ENCODE measurements at regions not wholly inside any gene's neighbourhood (a gene's known extent, or its start where the extent isn't known, plus 50 kb on each side); places are given as distances from the start of the nearest gene placed in this dataset.

DNA sequence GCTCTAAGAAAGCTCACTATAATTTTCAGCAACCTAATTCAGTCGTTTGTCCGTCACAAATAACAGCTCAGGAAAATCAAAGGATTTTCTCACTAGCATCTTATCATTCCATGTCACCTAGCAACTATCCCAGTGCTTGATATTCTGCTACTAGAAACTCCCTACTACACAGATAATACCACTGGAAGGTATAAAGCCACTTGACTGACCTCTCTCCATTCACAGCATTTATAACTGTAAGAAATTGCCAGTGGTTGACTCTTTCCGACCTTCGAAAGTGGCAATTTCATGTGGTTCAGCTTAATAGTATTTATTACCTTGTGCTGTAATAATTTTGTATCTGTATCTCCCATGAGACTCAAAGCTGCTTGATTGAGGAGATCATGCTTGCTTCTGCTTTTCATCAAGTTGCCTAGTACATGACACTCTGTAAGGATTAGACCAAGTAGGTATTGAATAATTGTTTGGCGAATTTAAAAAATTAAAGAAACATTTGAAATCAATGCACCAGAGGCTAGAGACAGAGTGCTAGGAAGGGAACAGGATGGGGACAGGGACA, 79.6 kb upstream of the TACR1 start:
- H3K9me3 ChIP-seq (ENCODE audit: control insufficient read depth, insufficient read depth, low read depth, low read length), result no peaks in the 10 kb centered on the region
- no peak overlapping the region for H3K27ac ChIP-seq (ENCODE audit: low read depth, low read length)
- H3K36me3 ChIP-seq (ENCODE audit: control insufficient read depth, insufficient read depth, low read length), result no peaks in the 10 kb centered on the region
- H3K4me3 ChIP-seq (ENCODE audit: low read depth, low read length), result no peak overlapping the region
- no peak overlapping the region for H3K9ac ChIP-seq (ENCODE audit: low read length)
- peaks cover 29% of the 10 kb centered on the region for H3K4me1 ChIP-seq (ENCODE audit: control insufficient read depth, insufficient read depth, low read length)
- no peaks in the 10 kb centered on the region for H3K27me3 ChIP-seq (ENCODE audit: control insufficient read depth, insufficient read depth, low read length)

DNA sequence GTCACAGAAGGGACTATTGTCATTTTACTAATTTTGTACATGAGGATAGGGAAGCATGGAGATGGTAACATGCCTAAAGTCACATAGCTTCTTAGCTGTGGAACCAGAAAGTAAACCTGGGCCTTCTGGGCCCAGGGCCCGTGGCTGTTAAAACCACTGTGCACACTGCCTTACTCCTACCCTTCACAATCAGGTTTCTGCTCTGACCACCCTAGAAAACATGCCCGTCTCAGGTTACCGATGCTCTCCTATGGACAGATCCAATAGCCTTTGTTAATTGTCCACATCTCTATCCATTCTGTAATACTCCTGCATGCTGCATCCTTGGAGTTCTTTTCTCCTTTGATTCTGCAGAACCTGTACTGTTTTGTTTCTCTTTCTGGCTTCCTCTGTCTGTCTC, 79.0 kb upstream of the TACR1 start:
- H3K27me3 ChIP-seq (ENCODE audit: control insufficient read depth, insufficient read depth, low read length), result no peaks in the 10 kb centered on the region
- H3K27ac ChIP-seq (ENCODE audit: low read depth, low read length), result no peak overlapping the region
- no peak overlapping the region for H3K4me3 ChIP-seq (ENCODE audit: low read depth, low read length)
- H3K36me3 ChIP-seq (ENCODE audit: control insufficient read depth, insufficient read depth, low read length), result no peaks in the 10 kb centered on the region
- no peaks in the 10 kb centered on the region for H3K9me3 ChIP-seq (ENCODE audit: control insufficient read depth, insufficient read depth, low read depth, low read length)
- peaks cover 29% of the 10 kb centered on the region for H3K4me1 ChIP-seq (ENCODE audit: control insufficient read depth, insufficient read depth, low read length)
- no peak overlapping the region for H3K9ac ChIP-seq (ENCODE audit: low read length)

DNA sequence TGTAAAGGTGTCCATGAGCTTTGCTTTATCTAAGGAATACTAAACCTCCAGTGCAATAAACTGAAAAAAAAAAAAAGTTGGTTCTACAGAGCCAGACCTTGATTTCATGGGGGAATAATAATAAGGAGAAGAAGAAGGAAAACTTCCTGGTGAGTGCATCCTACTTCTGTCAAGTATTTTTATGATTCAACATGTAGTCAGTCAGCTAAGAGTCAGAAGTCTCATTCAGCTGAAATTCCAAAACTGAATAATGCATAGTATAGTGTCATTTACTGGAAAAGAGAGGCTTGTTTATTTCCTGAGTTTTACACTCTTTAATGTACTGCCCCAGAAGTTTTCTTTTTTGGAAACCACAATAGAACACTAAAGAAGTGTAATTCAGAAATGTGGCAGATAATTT, 77.8 kb upstream of the TACR1 start:
- H3K27ac ChIP-seq (ENCODE audit: low read depth, low read length), result no peak overlapping the region
- no peak overlapping the region for H3K4me3 ChIP-seq (ENCODE audit: low read depth, low read length)
- no peak overlapping the region for H3K9ac ChIP-seq (ENCODE audit: low read length)
- H3K27me3 ChIP-seq (ENCODE audit: control insufficient read depth, insufficient read depth, low read length), result no peaks in the 10 kb centered on the region
- H3K4me1 ChIP-seq (ENCODE audit: control insufficient read depth, insufficient read depth, low read length), result peaks cover 29% of the 10 kb centered on the region
- no peaks in the 10 kb centered on the region for H3K36me3 ChIP-seq (ENCODE audit: control insufficient read depth, insufficient read depth, low read length)
- no peaks in the 10 kb centered on the region for H3K9me3 ChIP-seq (ENCODE audit: control insufficient read depth, insufficient read depth, low read depth, low read length)

DNA sequence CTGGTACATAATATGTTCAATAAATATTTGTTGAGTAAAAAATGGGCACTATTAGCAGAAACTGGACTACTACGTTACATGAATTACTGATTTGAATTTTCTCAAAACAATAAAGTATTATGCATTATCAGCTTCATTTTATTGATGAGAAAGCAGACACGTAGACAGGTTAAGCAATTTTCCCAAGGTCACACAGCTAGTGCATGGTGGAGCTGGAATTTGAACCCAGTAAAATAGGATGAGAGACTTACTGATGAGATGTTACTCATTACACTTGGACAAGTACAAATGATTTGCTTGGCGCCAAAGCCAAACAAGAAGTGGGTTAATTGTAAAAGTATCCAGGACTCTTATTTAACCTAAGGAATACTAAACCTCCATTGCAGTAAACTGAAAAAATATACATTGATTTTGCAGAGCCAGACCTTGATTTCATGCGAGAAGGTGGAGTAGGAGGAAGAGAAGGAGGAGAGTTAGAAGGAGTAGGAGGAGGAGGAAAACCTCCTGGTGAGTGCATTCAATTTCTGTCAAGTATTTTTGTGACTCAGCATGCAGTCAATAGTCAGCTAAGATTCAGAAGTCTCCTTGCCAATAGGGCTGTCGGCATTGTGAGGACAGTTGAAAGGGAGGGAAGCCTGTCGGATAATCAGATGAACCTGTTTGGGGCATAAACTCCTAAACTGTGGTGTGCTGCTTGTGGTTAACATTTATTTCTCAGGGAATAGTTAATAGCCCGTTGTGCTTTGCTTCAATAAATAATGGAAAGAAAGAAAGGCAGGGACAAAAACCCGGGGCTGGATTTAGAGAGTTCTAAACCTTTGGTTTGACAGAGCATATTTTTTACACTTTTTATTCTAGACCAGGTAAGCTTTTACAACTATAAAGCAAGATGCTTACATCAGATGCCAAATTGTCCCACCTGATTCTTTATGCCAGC, 77.0 kb upstream of the TACR1 start:
- no peak overlapping the region for H3K9ac ChIP-seq (ENCODE audit: low read length)
- no peak overlapping the region for H3K27ac ChIP-seq (ENCODE audit: low read depth, low read length)
- H3K4me1 ChIP-seq (ENCODE audit: control insufficient read depth, insufficient read depth, low read length), result peaks cover 29% of the 10 kb centered on the region
- no peaks in the 10 kb centered on the region for H3K27me3 ChIP-seq (ENCODE audit: control insufficient read depth, insufficient read depth, low read length)
- no peak overlapping the region for H3K4me3 ChIP-seq (ENCODE audit: low read depth, low read length)
- no peaks in the 10 kb centered on the region for H3K9me3 ChIP-seq (ENCODE audit: control insufficient read depth, insufficient read depth, low read depth, low read length)
- no peaks in the 10 kb centered on the region for H3K36me3 ChIP-seq (ENCODE audit: control insufficient read depth, insufficient read depth, low read length)

DNA sequence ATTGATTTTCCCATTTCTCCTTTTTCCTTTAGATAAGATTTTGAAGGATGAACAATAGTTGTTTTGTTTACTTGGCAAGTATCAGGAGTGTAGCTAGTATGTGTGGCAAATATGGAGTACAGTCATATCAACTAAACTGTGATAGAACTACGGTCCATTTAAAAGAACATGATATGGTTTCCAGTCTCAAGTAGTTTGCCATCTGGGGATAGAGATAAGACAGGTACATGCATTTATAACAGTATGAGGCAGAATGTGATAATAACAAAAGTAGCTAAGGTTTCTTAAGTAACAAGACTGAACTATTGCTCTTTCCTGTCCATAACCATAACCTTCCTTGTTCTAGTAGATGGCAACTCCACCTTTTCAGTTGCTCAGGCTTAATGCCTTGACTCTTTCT, 75.6 kb upstream of the TACR1 start:
- no peak overlapping the region for H3K4me3 ChIP-seq (ENCODE audit: low read depth, low read length)
- H3K36me3 ChIP-seq (ENCODE audit: control insufficient read depth, insufficient read depth, low read length), result no peaks in the 10 kb centered on the region
- H3K27ac ChIP-seq (ENCODE audit: low read depth, low read length), result no peak overlapping the region
- no peaks in the 10 kb centered on the region for H3K27me3 ChIP-seq (ENCODE audit: control insufficient read depth, insufficient read depth, low read length)
- H3K9ac ChIP-seq (ENCODE audit: low read length), result no peak overlapping the region
- peaks cover 29% of the 10 kb centered on the region for H3K4me1 ChIP-seq (ENCODE audit: control insufficient read depth, insufficient read depth, low read length)
- H3K9me3 ChIP-seq (ENCODE audit: control insufficient read depth, insufficient read depth, low read depth, low read length), result no peaks in the 10 kb centered on the region

DNA sequence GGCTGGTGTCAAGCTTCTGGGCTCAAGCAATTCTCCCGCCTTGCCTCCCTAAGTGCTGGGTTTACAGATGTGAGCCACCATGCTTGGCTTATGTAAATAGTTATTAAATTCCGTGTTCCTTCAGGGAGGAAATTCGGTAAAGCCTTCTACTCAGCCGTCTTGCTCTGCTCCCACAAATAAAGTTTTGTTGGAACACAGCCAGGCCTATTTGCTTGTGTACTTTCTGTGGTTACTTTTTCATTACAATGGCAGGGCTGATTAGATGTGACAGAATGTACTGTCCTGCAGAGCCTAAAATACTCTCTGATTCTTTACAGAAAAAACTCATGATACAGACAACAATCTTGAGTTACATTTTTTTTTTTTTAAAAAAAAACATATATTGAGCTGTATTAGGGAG, 68.8 kb upstream of the TACR1 start:
- Histone ChIP-seq H3K36me3 (ENCODE audit: control insufficient read depth, insufficient read depth, low read length) (no peaks in the 10 kb centered on the region), H3K9me3 (ENCODE audit: control insufficient read depth, insufficient read depth, low read depth, low read length) (no peaks in the 10 kb centered on the region), H3K4me3 (ENCODE audit: low read depth, low read length) (no peak overlapping the region), H3K4me1 (ENCODE audit: control insufficient read depth, insufficient read depth, low read length) (no peaks in the 10 kb centered on the region), H3K27me3 (ENCODE audit: control insufficient read depth, insufficient read depth, low read length) (no peaks in the 10 kb centered on the region), H3K27ac (ENCODE audit: low read depth, low read length) (no peak overlapping the region), H3K9ac (ENCODE audit: low read length) (no peak overlapping the region)

DNA sequence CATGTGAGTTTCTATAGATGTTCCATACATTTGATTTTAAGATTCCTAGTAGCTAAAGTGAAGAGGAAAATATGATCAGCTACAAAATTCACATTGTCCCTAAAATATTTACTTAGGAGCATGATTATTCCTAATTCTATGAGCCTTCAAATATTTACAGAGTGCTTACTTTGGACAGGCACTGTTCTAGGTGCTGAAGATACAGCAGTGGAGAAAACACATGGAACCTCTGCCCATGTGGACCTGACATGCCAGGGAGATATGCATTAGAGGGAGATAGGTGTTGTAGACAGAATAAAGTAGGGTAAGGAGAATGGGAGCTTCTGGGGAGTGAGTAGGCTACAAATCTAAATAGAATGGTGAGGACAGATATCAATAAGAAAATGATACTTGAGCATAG, 62.6 kb upstream of the TACR1 start:
- no peak overlapping the region for H3K4me3 ChIP-seq (ENCODE audit: low read depth, low read length)
- H3K27ac ChIP-seq (ENCODE audit: low read depth, low read length), result no peak overlapping the region
- H3K27me3 ChIP-seq (ENCODE audit: control insufficient read depth, insufficient read depth, low read length), result no peaks in the 10 kb centered on the region
- no peaks in the 10 kb centered on the region for H3K4me1 ChIP-seq (ENCODE audit: control insufficient read depth, insufficient read depth, low read length)
- H3K36me3 ChIP-seq (ENCODE audit: control insufficient read depth, insufficient read depth, low read length), result no peaks in the 10 kb centered on the region
- peaks cover 24% of the 10 kb centered on the region; the same call in 1 of the 2 replicates for H3K9me3 ChIP-seq (ENCODE audit: control insufficient read depth, insufficient read depth, low read depth, low read length)
- no peak overlapping the region for H3K9ac ChIP-seq (ENCODE audit: low read length)

DNA sequence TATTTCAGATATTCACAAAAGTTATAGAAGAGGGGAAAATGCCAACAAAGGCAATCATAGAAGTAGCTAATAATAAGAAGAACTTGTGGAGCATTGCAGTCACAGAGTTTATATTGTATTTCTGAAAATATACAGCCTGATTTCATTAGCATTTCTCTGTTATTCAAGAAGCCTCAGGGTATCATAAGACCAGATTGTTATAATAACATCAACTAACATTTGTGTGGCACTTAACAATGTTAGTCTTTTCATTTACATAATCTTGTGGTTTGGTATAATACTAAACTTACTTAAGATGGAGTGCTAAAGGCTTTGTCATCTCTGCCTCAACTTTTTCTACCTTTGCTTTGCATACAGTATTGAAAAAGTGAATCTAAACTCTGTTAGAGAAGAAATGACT, 61.6 kb upstream of the TACR1 start:
- H3K9me3 ChIP-seq (ENCODE audit: control insufficient read depth, insufficient read depth, low read depth, low read length), result peaks cover 24% of the 10 kb centered on the region; the same call in 1 of the 2 replicates
- H3K9ac ChIP-seq (ENCODE audit: low read length), result no peak overlapping the region
- no peaks in the 10 kb centered on the region for H3K4me1 ChIP-seq (ENCODE audit: control insufficient read depth, insufficient read depth, low read length)
- H3K27ac ChIP-seq (ENCODE audit: low read depth, low read length), result no peak overlapping the region
- no peaks in the 10 kb centered on the region for H3K27me3 ChIP-seq (ENCODE audit: control insufficient read depth, insufficient read depth, low read length)
- no peaks in the 10 kb centered on the region for H3K36me3 ChIP-seq (ENCODE audit: control insufficient read depth, insufficient read depth, low read length)
- H3K4me3 ChIP-seq (ENCODE audit: low read depth, low read length), result no peak overlapping the region

DNA sequence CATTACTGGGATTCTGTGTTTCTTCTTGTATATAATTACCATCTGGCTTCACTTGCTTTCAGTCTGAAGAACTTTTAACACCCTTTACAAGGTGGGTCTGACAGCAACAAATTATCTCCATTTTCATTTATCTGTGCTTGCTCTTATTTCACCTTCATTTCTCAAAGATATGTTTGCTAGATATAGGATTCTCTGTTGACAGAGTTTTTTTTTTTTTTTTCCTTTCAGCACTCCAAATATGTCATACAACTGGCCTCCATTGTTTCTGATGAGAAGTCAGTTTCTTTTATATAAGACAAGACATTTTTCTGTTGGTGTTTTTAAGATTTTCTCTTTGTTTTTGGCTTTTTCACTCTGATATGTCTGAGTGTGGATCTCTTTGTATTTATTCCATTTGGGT, 59.3 kb upstream of the TACR1 start:
- no peak overlapping the region for H3K27ac ChIP-seq (ENCODE audit: low read depth, low read length)
- no peak overlapping the region for H3K4me3 ChIP-seq (ENCODE audit: low read depth, low read length)
- no peaks in the 10 kb centered on the region for H3K36me3 ChIP-seq (ENCODE audit: control insufficient read depth, insufficient read depth, low read length)

DNA sequence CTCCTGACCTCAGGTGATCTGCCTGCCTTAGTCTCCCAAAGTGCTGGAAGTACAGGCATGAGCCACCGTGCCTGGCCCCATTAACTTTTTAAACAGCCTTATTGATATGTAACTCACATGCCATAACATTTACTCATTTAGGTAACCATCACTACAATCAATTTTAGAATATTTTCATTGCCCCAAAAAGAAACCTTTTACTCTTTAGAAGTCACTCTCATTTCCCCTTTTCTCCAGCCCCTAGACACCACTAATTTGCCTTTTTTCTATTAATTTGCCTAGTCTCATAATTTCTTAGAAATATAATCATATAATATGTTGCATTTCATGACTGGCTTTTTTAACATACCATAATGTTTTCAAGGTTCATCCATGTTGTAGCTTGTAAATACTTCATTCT, 57.2 kb upstream of the TACR1 start:
- Histone ChIP-seq H3K27ac (ENCODE audit: low read depth, low read length) (no peak overlapping the region), H3K9ac (ENCODE audit: low read length) (no peak overlapping the region), H3K27me3 (ENCODE audit: control insufficient read depth, insufficient read depth, low read length) (no peaks in the 10 kb centered on the region), H3K4me1 (ENCODE audit: control insufficient read depth, insufficient read depth, low read length) (no peaks in the 10 kb centered on the region), H3K36me3 (ENCODE audit: control insufficient read depth, insufficient read depth, low read length) (no peaks in the 10 kb centered on the region), H3K9me3 (ENCODE audit: control insufficient read depth, insufficient read depth, low read depth, low read length) (peaks cover 24% of the 10 kb centered on the region; the same call in 1 of the 2 replicates), H3K4me3 (ENCODE audit: low read depth, low read length) (no peak overlapping the region)

More for the DNA sequence above, 59.3 kb upstream of the TACR1 start:
- peaks cover 24% of the 10 kb centered on the region; the same call in 1 of the 2 replicates for H3K9me3 ChIP-seq (ENCODE audit: control insufficient read depth, insufficient read depth, low read depth, low read length)
- no peaks in the 10 kb centered on the region for H3K4me1 ChIP-seq (ENCODE audit: control insufficient read depth, insufficient read depth, low read length)
- H3K27me3 ChIP-seq (ENCODE audit: control insufficient read depth, insufficient read depth, low read length), result no peaks in the 10 kb centered on the region
- no peak overlapping the region for H3K9ac ChIP-seq (ENCODE audit: low read length)

DNA sequence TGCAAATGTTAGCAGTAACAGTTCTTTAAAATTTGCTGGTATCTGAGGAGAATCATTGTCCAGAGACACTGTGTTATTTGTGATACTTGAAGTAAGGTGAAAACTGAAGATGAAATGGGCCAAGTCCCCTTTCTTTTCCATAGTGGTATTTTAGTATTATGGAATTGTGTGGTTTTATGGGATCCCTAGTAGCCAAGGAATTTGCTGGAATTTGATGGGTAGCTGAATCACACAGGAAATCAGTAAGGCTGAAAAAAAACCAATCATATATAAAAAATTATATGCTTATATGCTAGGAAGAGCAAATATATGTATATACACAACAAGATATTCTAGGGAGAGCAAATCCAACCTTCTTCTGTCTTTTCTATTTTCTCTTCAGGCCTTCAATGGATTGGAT, 54.2 kb upstream of the TACR1 start:
- no peak overlapping the region for H3K9ac ChIP-seq (ENCODE audit: low read length)
- peaks cover 33% of the 10 kb centered on the region for H3K9me3 ChIP-seq (ENCODE audit: control insufficient read depth, insufficient read depth, low read depth, low read length)
- H3K4me1 ChIP-seq (ENCODE audit: control insufficient read depth, insufficient read depth, low read length), result no peaks in the 10 kb centered on the region
- no peaks in the 10 kb centered on the region for H3K27me3 ChIP-seq (ENCODE audit: control insufficient read depth, insufficient read depth, low read length)
- no peak overlapping the region for H3K4me3 ChIP-seq (ENCODE audit: low read depth, low read length)
- H3K36me3 ChIP-seq (ENCODE audit: control insufficient read depth, insufficient read depth, low read length), result no peaks in the 10 kb centered on the region
- H3K27ac ChIP-seq (ENCODE audit: low read depth, low read length), result no peak overlapping the region

Measured in HUES6 (cell line).